SK-N-SH (cell line): ENCODE measurements at regions not wholly inside any gene's neighbourhood (a gene's known extent, or its start where the extent isn't known, plus 50 kb on each side); places are given as distances from the start of the nearest gene placed in this dataset.

Source experiments
- GABPA ChIP-seq: IDR thresholded peaks from 2 replicates; pipeline ENCODE4 v1.4.0; 2012; ENCODE audit warnings: low read depth, mild to moderate bottlenecking
- NRF1 ChIP-seq: IDR thresholded peaks from 2 replicates; pipeline ENCODE4 v1.6.1; 2012; ENCODE audit warnings: low read depth, mild to moderate bottlenecking, low read length
- POLR2AphosphoS5 ChIP-seq: IDR thresholded peaks from 2 replicates; pipeline ENCODE4 v1.6.1; 2012; ENCODE audit warnings: low read depth, low read length
- RFX5 ChIP-seq: IDR thresholded peaks from 2 replicates; pipeline ENCODE4 v1.6.1; 2012; ENCODE audit warnings: mild to moderate bottlenecking, improper control_type of control experiment, low read length
- RXRA ChIP-seq: IDR thresholded peaks from 2 replicates; pipeline ENCODE4 v1.4.0; 2012; ENCODE audit warnings: low read depth, mild to moderate bottlenecking, borderline replicate concordance
- SIN3A ChIP-seq: IDR thresholded peaks from 2 replicates; pipeline ENCODE4 v1.6.1; 2012; ENCODE audit warnings: low read depth, mild to moderate bottlenecking, low read length, moderate library complexity, borderline replicate concordance
- YY1 ChIP-seq: IDR thresholded peaks from 2 replicates; pipeline ENCODE4 v1.4.0; 2012; ENCODE audit warnings: low read depth, mild to moderate bottlenecking
- TF ChIP-seq, protein P1 (sequence below): IDR thresholded peaks from 2 replicates; pipeline ENCODE4 v1.4.0; 2012; ENCODE audit warnings: low read depth
- TF ChIP-seq, protein P2 (sequence below): fragments of 200-600 bp; sonication (generic); IDR thresholded peaks from 2 replicates; pipeline ENCODE4 v1.6.1; 2017; ENCODE audit warnings: antibody characterized with exemption, mild to moderate bottlenecking, moderate library complexity
- TF ChIP-seq, protein P3 (sequence below): fragments of 150-350 bp; IDR thresholded peaks from 2 replicates; pipeline ENCODE4 v1.6.1; 2017; ENCODE audit warnings: antibody characterized with exemption, low read length, low read depth, borderline replicate concordance

DNA sequence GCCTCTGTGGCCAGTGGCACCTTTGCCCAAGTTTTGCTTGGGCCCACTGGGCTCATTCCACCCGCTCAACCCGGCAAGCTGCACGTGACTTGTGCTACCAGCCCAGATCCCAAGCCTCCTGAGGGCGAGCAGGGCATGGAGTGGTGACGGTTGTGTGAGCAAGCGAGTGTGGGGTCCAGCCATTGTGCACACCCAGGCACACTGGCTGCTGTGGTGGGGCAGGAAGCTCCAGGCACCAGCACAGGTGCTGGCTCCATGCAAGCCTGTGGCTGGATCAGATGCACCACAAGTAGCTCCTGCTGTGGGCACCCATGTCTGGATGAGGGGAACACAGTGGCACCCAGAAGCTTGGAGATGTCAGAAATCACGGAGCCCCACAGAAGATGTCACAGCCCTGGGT is 557.0 kb upstream of the GNPDA2 start:
- TF ChIP-seq NRF1 = no peak
- no peak for TF ChIP-seq YY1
- no peak for TF ChIP-seq GABPA
- TF ChIP-seq, protein P1, sequence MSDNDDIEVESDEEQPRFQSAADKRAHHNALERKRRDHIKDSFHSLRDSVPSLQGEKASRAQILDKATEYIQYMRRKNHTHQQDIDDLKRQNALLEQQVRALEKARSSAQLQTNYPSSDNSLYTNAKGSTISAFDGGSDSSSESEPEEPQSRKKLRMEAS = no peak
- TF ChIP-seq, protein P2, sequence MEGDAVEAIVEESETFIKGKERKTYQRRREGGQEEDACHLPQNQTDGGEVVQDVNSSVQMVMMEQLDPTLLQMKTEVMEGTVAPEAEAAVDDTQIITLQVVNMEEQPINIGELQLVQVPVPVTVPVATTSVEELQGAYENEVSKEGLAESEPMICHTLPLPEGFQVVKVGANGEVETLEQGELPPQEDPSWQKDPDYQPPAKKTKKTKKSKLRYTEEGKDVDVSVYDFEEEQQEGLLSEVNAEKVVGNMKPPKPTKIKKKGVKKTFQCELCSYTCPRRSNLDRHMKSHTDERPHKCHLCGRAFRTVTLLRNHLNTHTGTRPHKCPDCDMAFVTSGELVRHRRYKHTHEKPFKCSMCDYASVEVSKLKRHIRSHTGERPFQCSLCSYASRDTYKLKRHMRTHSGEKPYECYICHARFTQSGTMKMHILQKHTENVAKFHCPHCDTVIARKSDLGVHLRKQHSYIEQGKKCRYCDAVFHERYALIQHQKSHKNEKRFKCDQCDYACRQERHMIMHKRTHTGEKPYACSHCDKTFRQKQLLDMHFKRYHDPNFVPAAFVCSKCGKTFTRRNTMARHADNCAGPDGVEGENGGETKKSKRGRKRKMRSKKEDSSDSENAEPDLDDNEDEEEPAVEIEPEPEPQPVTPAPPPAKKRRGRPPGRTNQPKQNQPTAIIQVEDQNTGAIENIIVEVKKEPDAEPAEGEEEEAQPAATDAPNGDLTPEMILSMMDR = no peak
- no peak for TF ChIP-seq RFX5
- no peak for TF ChIP-seq RXRA
- TF ChIP-seq SIN3A = no peak
- no peak for TF ChIP-seq POLR2AphosphoS5
- TF ChIP-seq, protein P3, sequence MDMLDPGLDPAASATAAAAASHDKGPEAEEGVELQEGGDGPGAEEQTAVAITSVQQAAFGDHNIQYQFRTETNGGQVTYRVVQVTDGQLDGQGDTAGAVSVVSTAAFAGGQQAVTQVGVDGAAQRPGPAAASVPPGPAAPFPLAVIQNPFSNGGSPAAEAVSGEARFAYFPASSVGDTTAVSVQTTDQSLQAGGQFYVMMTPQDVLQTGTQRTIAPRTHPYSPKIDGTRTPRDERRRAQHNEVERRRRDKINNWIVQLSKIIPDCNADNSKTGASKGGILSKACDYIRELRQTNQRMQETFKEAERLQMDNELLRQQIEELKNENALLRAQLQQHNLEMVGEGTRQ = no peak
